ENCODE measurements at regions not wholly inside any gene's neighbourhood (a gene's known extent, or its start where the extent isn't known, plus 50 kb on each side); places are given as distances from the start of the nearest gene placed in this dataset.

DNA sequence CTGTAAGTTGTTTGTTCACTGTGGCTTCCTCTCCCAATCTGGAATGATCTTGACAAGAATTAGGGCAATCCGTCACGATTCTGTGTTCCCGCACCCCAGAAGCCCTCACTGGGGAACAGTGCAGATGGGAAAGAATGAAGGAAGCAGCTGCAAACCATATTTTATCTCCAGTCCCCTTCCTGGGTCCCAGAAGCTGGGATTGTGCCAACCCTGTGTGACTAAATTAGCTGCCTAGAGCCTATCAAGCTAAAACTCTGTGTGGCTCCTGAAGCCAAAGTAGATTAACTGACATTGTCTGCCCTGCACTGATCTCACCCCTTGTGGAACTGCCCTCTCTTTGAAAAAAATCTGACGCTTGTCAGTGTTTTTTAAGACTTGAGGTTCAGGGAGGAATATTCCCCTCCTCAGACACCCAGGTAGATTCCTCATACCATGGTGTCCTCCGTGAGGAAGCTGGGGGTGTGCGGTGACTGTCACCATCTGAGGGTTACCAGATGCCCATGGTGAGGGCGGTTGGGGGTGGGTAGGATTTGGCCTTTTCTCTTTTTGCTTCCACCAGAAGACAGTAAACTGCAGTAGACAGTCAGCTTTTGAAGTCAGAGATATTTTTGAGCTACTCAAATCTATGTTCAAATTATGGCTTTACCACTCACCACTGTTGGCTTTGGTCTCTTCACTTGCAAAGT, 358.3 kb upstream of the TPM1 start:
- Histone ChIP-seq H3K4me3 (no peak overlapping the region), H3K4me1 (no peaks in the 10 kb centered on the region), H3K36me3 (no peaks in the 10 kb centered on the region), H3K9me3 (no peaks in the 10 kb centered on the region), H3K27ac (no peak overlapping the region), H3K27me3 (no peaks in the 10 kb centered on the region)
- intact Hi-C loops (cut with DNase I): no loop called here
- DNase-seq (no peak), ATAC-seq (no peak)
- TF ChIP-seq, protein P1, sequence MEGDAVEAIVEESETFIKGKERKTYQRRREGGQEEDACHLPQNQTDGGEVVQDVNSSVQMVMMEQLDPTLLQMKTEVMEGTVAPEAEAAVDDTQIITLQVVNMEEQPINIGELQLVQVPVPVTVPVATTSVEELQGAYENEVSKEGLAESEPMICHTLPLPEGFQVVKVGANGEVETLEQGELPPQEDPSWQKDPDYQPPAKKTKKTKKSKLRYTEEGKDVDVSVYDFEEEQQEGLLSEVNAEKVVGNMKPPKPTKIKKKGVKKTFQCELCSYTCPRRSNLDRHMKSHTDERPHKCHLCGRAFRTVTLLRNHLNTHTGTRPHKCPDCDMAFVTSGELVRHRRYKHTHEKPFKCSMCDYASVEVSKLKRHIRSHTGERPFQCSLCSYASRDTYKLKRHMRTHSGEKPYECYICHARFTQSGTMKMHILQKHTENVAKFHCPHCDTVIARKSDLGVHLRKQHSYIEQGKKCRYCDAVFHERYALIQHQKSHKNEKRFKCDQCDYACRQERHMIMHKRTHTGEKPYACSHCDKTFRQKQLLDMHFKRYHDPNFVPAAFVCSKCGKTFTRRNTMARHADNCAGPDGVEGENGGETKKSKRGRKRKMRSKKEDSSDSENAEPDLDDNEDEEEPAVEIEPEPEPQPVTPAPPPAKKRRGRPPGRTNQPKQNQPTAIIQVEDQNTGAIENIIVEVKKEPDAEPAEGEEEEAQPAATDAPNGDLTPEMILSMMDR (IDR thresholded peaks at IDR 0.05): no peak
- TF ChIP-seq POLR2A (IDR thresholded peaks at IDR 0.05): no peak
- 74% methylated on average over 3 of the region's 7 CpGs for WGBS (ENCODE audit: insufficient coverage, low coverage, low lambda C conversion rate, missing lambda C conversion rate)

DNA sequence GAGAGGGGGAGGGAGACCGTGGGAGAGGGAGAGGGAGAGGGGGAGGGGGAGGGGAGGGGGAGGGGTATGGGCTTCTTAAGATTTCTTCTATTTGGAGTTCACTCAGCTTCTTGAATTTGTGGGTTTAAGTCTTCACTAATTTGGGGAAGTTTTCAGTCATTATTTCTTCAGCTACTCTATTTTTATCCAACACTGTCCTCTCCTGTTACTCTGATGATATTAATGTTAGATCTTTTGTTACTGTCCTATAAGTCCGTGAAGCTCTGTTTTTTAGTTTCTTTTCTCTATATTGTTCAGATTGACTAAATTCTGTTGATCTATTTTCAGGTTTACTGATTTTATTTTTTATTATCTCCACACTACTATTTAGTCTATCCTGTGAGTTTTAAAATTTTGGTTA, 351.5 kb upstream of the TPM1 start:
- H3K36me3 ChIP-seq: no peaks in the 10 kb centered on the region
- no peak overlapping the region for H3K4me3 ChIP-seq
- intact Hi-C loops (cut with DNase I): no loop called here
- H3K9me3 ChIP-seq: no peaks in the 10 kb centered on the region
- no peak for DNase-seq
- TF ChIP-seq POLR2A (IDR thresholded peaks at IDR 0.05): no peak
- TF ChIP-seq, protein P1 (IDR thresholded peaks at IDR 0.05): no peak
- H3K27ac ChIP-seq: no peak overlapping the region
- no peak for ATAC-seq
- WGBS (ENCODE audit: insufficient coverage, low coverage, low lambda C conversion rate, missing lambda C conversion rate): 100% methylated on average over 2 of the region's 2 CpGs
- no peaks in the 10 kb centered on the region for H3K4me1 ChIP-seq
- H3K27me3 ChIP-seq: no peaks in the 10 kb centered on the region

DNA sequence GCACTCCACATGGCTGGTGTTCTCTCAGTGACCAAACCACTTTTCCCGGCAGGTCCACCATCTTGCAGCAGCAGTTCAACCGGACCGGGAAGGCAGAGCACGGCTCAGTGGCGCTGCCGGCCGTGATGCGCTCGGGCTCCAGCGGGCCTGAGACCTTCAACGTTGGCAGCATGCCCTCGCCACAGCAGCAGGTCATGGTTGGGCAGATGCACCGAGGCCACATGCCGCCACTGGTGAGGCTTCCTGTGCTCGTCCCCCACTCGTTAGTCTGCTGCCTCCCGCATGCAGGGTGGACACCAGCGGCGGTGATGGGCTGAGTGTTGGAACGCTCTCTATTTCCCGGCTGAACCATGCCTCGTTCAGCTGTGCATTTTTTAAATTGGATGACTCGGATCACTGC, 344.9 kb upstream of the TPM1 start:
- Histone ChIP-seq H3K4me1 (no peaks in the 10 kb centered on the region), H3K27ac (no peak overlapping the region), H3K27me3 (no peaks in the 10 kb centered on the region), H3K36me3 (no peaks in the 10 kb centered on the region), H3K4me3 (no peak overlapping the region), H3K9me3 (no peaks in the 10 kb centered on the region)
- DNase-seq (no peak), ATAC-seq (no peak)
- 80% methylated on average over 1 of the region's 23 CpGs for WGBS (ENCODE audit: insufficient coverage, low coverage, low lambda C conversion rate, missing lambda C conversion rate)
- intact Hi-C loops (cut with DNase I): no loop called here
- TF ChIP-seq, protein P1 (IDR thresholded peaks at IDR 0.05): no peak
- TF ChIP-seq POLR2A (IDR thresholded peaks at IDR 0.05): no peak

DNA sequence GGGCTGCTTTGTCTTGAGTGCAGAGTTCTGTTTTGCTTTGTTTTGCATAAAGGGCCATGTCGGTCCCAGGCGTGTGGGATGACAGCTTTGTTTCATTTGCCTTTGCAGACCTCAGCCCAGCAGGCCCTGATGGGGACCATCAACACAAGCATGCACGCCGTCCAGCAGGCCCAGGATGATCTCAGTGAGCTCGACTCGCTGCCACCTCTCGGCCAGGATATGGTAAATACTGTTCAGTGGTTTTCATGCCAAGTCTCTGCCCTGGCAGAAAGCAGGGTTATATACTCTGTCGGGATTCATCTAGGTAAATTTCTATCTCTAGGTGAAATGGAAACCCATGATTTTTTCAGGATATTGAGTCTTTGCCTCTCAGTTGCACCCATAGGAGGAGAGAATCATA, 343.9 kb upstream of the TPM1 start:
- no peak for ATAC-seq
- no peak overlapping the region for H3K4me3 ChIP-seq
- no peaks in the 10 kb centered on the region for H3K4me1 ChIP-seq
- TF ChIP-seq POLR2A (IDR thresholded peaks at IDR 0.05): no peak
- TF ChIP-seq, protein P1 (IDR thresholded peaks at IDR 0.05): no peak
- WGBS (ENCODE audit: insufficient coverage, low coverage, low lambda C conversion rate, missing lambda C conversion rate): no CpG with 5 or more reads among the region's 8 CpGs
- H3K36me3 ChIP-seq: no peaks in the 10 kb centered on the region
- no peaks in the 10 kb centered on the region for H3K27me3 ChIP-seq
- intact Hi-C loops (cut with DNase I): no loop called here
- H3K27ac ChIP-seq: no peak overlapping the region
- no peak for DNase-seq
- no peaks in the 10 kb centered on the region for H3K9me3 ChIP-seq
